GM18907 (cell line): ENCODE measurements at regions not wholly inside any gene's neighbourhood (a gene's known extent, or its start where the extent isn't known, plus 50 kb on each side); places are given as distances from the start of the nearest gene placed in this dataset.

ENCODE experiments used
- ATAC-seq: cut with Tn5 transposase; IDR thresholded peaks from one replicate; pipeline ENCODE4 v1.9.1; 2021; ENCODE audit warnings: mild to moderate bottlenecking, moderate library complexity; ENCODE audit not compliant: unreplicated experiment

DNA sequence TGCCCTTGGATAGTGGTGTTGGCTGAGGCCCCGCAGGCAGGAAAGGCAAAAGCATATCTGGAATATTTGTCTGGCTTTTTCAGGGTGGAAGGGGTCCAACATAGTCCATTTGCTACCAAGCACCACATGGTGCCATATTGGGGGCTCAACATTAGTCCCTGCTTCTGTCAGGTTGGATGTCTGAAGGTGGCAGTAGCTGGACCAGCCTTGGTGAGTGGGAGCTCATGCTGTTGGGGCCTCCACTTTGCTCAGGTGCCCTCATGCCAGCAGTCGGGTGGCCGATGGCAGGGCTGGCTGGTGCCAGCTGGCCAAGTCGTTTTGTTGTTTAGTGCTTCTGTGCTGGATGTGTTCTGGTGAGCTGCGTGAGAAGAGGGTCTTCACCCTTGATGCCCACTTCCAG is 135.3 kb downstream of the PAPOLA start:
- ATAC-seq, result no peak

DNA sequence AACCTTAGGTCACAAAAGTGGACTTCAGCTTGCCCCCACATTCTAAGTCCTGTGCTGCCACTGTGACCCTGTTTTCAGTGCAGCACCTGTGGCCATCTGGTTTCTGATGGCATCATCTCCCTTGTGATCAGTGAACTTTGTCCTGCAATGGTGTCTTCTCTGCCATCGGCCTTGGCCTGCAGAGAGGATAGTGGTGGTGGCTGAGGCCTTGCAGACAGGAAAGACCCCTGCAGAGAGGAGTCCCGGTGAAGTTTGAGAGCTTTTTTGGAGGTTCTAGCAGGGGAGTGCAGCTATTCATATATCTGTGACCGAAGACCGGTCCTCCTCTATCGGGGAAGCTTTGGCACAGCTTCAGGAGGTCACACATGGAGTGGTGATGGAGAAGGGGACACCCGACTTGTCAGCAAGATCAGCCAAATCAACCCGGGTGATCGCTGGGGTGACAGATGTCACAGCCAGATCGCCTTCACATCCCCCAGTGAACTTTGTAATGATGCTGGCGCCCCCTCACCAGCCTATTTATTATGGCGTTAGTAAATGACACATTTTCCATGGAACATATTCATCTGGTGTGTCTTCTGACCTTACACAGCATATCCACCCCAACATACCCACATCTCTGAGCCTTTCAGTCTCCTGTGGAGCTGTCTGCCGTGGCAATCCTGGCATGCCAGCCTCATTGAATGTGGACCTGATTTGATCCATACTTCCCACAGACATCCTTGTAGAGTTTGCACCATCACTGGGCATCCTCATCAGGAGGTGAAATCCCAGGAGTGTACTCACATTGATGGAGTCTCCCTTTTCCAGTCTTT is 136.1 kb downstream of the PAPOLA start:
- no peak for ATAC-seq

DNA sequence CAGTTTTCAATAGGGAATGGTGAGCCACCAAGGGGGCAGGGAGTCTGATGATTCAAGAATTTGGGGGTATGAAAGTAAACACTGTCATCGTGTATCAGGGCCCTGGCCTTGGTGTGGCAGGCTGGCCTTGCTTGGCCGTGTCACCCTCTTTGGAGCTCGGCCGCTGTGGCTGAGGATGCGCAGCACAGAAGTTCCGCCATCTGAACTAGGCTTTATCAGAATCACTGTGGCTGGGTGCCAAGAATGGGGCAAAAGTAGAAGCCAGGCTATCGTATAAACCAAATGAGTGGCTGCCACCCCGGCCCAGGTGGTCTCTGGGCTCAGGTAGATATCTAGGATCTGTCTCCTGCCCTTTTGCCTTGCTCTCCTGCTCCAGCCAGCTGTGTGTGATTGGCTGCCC is 137.4 kb downstream of the PAPOLA start:
- ATAC-seq, result no peak

DNA sequence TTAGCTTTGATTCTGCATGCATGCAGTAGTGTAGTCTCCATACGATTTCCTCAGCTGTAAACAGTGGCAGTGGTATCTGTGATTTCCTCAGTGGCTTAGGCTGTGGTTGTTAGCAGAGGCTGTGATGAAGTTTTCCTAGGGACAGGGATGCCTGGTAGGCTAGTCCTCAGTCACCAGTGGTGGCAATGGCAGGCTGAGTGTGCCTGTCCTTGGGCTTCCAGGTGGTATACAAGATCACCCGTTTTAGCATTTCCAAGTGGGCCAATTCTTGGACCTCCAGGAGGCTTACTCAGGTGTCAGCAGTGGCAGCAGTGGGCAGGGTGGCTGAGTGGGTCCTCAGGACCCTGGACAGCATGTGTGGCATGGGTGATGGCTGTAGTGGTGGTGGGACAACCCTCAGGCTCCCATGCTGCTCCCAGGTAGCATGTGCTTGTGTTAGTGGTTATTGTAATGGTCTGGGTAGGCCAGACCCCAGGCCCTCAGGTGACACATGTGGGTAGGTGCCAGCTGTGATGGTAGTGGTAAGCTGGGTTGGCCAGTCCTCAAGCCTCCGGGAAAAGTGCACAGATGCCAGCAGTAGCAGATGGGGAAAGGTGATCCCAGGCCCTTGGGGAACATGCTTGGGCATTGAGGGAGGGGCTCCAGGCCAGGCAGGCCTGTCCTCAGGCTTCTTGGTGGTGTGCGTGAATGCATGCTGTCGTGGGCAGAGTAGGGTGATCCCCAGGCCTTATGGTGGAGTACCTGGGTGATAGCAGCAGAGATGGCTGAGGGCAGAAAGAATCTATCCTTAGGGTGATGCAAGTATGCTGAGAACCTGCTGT is 146.5 kb downstream of the PAPOLA start:
- ATAC-seq, result no peak

DNA sequence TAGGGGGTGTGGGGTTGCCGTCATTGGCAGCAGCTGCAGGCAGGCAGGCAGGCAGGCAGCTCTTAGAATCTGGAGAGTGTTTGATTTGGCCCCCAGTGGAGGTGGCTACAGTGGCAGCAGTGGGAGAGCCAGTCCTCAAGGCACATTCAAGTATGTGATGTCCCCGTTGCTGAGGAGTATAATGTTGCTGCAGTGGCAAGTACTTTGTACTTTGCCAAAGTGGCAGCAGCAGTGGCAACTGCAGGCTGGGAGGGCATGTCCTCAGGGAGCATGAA is 147.1 kb downstream of the PAPOLA start:
- no peak for ATAC-seq

DNA sequence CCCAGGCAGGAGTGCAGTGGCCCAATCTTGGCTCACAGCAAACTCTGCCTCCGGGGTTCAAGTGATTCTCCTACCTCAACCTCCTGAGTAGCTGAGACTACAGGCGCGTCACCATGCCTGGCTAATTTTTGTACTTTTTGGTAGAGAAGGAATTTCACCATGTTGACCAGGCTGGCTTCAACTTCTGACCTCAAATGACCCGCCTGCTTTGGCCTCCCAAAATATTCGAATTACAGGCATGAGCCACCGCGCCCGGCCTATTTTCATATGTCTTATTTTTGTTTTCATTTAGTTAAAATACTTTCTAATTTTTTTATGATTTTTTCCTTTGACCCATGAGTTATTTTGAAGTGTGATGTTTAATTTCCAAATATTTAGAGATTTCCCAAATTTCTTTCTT is 143.6 kb upstream of the VRK1 start:
- no peak for ATAC-seq

DNA sequence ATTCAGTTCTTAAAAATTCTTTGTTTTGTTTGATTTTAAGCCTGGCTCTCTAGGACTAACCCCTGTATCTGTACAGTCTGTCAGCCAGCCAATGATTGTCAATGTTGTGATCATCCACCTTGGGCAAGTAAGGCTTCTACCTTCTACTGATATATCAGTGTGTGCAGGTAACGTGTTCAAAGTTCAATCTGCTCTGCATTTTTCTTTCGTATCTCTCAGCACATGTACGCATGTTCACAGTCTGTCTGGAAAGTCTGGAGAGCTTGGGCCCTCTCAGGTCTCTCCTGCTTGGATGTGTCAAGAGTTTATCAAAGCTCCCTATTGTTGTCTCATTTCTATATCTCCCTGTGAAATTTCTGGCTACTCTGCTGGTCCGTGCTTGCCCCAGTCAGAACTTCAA is 138.6 kb upstream of the VRK1 start:
- no peak for ATAC-seq

DNA sequence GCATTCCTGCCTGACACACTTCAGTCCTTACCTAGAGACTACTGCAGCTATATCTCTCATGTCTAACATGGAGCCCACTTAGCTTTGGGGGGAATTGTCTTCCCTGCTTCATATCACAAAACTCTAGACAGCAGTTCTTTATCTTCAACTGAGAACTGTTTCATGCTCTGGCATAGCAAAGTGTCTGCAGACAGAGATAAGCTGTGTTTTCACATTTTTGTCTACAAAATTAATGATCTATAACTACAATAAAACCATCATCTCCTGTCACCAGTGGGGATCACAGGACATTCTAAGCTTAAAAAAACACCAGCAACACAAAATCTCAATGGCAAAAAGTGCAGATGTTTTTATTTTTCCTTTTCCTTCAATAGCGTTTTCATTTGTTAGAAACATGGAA is 137.1 kb upstream of the VRK1 start:
- no peak for ATAC-seq

DNA sequence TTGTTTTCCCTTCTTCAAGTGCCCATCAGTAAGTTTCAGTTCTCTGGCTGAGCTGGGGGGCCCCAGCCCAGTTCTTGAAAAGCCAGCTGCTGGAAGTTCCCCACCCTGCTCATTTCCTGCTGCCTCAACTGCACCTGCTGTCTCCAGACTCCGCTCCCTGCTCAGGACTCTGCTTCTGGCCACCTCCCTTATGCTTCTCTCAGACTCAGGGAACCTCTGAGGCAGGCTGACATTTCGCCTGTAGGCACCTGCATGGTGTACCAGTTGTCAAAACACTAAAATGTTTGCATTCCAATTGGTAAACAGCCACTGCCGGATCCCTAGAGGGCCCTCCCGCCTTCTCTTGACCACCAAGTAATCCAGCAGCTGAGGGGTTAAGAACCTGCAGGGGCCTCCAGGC is 136.5 kb upstream of the VRK1 start:
- no peak for ATAC-seq

DNA sequence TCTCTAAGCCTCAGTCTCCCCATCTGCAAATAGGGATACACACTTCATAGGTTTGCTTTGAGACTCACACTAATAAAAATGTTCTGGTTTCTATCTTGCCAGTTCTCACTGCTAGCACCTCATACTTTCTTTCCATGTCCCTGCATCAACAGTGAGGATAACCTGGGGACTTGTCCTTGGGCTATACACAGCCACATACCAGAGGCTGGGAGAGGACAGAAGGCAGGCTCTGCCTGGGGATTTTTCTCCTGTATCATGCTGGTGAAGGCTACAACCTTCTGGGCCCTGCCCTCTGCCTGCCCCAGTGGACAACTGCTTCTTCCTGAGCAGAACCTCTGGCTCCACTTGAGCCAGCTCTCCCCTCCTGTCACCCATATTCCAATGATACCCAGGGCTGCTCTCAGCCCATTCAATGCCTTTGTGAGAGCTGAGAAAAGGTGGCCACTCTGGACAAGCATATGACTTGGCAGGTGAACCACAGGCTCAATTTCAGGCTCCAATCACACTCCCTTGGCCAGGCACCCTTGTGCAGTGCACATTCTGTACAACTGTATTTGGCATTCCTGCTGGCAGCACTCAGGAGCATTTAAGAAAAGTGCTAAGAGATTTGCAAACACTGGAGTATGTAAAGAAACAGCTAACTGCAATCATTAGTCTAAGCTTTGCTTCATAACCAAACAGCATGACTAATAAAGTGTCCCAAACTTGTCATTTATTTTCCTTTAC is 135.8 kb upstream of the VRK1 start:
- ATAC-seq, result no peak

DNA sequence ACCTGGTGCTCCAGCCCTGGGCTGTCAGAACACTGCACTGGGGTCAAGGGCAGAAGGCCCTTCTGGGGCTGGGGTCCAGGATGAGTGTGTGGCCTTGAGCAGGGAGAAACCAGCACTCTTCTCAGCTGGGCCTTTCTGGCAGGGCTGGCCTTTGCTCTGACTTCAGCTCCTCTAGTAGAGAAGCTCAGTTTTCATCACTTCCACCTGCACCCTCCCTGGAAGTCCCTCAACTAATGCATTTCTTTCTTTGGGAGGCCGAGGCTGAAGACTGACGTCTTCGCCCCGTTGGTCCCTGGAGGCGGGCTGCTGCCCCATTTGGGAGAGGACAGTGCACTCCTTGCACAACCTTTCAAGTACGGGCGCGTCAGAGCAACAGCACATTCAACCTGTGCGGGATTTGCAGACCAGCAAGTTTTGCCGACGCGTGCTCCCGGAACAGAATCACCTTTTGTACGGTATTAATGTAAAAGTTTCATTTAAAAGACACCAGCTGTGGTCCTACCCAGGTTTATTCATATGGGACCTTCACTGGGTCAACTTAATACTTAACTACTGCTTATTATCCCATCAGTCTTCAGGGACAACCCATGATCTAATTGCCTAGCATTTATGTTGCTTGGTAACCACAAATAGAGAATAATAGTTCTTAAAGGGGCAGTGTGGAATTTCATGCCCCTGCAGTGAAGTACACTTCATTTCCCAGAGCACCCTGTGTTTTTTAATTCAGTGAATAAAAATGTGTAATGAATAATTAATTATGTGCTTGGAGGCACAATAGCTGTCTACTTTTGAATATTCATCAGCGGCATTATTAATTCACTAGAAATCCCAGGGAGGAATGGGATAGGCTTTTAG is 134.8 kb upstream of the VRK1 start:
- ATAC-seq, result no peak

DNA sequence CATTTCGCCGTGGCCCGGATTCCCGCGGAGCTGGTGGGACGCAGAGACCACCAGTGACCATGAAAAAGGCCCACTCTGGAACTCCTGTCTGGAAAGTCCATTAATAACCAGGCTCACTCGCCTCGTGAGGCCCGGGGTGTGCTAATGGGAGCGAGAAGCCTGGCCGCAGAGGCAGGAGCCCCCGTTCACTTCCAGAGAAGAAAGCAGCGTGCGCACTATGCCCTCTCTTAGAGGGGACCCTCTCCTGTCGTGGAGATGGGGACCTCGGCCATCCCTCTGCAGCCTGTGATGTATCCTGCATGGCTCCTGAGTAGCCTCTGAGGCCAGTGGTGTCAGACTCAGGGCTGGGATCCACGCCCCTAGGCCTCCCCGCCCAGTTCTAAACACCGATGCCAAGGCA is 134.1 kb upstream of the VRK1 start:
- ATAC-seq, result no peak

DNA sequence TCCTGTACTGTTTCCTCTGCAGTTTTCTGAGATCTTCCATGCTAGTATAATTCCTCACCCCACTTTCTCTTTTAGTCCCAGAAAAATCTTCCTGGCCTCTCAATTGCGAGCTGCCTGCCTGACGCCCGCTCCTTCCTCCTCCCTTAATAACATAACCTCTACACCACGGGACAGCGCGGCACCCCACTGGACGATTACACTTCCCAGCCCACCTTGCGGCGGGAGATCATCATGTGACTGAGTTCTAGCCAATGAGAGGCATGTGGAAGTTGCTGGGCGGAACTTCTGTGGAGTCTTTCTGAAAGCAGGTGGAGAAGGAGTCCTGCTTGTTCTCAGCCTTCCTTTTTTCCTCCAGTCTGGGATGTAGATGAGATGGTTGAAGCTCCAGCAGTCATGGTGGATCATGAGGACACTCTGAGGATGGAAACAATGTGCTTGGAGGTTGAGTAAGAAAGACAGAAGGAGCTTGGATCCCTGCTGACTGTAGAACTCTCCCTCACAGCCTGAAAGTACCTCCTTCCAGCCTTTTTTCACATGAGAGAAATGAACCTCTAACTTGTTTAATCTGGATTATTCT is 133.6 kb upstream of the VRK1 start:
- ATAC-seq, result no peak

DNA sequence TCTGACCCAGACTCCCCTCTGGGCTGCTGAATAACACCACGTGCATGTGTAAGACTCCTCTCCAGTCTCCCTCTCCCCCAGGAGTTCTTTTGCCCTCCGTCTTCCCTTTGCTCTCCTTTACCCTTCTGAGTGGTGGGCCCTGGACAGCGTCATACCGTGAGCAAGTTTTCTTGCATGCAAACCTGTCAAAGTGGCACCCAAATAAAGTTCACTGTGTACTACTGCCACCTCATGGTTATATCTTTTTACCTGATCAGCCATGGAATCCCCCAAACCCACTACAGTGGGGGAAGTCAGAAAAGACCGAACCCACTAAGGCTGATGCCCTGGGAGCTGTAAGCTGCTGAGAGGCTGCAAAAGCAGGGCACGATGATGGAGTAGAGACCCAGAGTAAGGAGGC is 131.1 kb upstream of the VRK1 start:
- no peak for ATAC-seq

DNA sequence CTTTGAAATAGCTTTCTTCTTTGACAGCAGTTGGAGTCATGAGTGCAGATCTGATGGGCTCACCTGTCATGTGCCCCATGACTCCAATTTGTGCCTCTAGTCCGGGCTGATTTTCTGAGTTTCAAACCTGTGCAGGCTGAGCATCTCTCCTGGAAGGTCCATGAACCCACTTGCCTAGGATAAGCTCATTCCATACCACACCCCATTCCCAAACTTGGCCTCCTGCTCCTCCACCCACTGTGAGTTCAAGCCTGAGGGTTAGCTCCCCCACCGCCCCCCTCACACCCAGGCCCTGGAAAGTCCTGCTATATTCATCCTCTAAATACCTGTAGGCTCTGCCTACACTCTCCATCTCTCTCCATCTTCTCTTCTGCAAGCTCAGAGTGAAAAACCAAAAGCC is 126.8 kb upstream of the VRK1 start:
- no peak for ATAC-seq

DNA sequence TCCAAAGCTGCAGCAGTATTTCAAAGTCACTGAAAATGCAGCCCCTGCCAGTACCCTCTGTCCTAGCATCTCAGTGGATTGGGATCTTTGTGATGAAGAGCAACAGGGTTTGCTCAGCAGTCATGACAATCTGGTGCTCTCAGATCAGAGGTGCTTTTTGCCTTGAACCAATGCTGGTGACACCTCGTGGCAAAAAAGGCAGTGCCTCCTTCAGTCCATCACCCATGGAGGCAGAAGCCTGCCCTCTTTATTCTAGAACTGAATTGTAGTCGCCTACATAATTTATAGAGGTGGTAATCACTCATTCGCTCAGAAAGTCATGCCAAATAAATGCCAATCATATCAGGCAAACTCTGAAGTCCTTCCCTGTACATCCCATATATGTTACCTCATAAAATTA is 126.0 kb upstream of the VRK1 start:
- no peak for ATAC-seq

DNA sequence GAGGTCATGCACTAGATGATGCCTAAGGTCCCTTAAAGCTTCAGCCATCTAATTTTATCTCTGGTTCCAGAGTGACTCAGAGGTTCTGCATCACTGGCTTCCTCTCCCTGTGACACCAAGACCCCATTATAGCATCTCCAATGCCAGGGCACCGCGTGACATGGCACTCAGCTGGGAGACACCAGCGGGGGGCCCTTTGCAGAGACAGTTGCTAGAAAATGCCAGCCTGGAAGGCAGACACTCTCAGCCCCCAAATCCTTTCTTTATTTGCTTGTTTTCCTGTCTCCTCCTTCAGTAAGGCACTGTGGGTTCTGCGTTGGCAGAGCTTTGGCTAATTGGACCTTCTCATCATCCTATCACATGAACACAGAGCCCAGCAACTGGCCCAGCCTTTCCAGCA is 123.5 kb upstream of the VRK1 start:
- no peak for ATAC-seq

DNA sequence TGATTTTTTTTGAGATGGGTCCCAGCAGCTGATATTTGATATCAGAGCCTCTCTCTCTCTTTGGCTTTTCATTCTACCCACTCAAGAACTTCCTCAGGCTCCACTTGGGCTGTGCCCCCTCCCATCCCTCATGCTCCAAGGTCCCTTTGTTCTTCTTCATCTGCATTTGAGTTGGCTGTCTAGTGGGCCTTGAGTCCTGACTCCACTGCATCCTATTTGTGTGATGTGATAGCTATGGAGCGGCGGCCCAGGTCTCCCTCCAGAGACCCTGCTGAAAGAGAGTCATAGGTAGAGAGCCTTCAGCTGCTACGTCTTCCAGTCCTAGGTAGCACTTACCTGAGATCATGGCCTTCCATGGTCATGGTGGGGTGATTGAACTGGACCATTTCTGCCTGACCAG is 123.1 kb upstream of the VRK1 start:
- no peak for ATAC-seq

DNA sequence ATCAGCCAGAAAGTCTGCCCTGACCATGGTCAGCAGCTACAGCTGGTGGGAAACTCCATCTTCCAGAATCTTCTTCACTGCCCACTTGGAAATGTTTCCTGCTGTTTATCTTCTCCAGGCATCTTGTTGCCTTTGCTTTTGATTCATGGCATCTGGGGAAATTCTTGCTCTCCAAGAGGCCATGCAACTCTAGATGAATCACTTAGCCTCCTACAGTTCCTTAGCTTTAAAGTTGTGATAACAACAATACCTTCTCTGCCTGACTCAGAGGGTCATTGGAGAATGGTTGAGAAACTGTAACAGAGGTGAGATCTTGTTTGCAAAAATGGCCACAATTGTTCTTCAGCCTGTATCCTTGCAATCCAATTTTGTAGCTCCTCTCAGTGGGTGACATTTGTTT is 121.0 kb upstream of the VRK1 start:
- ATAC-seq, result no peak

DNA sequence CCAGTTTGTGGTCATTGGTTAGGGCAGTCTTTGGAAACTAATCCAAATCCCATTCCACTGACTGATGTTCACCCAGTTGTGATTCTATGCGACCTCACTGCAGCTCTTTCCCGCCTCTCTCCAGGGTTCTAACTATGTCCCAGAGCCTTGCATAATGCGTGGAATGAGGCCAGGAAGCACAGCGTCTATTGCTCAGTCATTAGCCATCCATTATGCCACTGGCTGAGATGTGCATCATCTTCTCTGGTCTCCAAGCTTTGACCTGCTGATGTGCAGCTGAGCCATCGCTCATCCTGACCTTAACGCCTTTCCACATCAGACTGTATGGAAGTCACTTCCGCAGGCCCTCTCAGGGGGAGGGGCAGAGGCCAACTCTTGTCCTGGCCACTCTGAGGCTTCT is 115.4 kb upstream of the VRK1 start:
- no peak for ATAC-seq

DNA sequence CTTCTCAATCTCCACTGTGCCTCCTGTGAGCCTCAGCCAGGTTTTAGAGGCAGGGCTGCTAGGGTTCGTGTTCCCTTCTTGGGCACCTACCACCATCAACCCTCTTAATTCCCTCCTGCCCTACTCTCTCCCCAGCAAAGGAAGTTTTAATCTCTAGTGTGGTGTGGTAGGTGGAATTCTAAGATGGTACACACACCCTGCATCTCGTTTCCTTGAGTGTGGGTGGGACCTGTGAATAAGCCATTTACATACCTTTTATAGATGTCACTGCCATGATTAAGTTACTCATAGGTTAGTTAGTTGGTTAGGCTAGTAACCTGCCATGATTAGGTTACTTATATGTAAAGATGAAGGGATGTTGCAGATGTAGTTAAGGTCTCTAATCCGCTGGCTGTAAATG is 114.8 kb upstream of the VRK1 start:
- ATAC-seq, result no peak
